ENCODE measurements at regions not wholly inside any gene's neighbourhood (a gene's known extent, or its start where the extent isn't known, plus 50 kb on each side); places are given as distances from the start of the nearest gene placed in this dataset.
"Not testable (repeated sequence)": the region's sequence is repeated elsewhere in the genome, so short reads cannot be mapped to it uniquely, and the experiment has no call there.

- Mint-ChIP-seq H3K4me3 (no peak overlapping the region), H3K4me1 (ENCODE audit: low read depth) (no peaks in the 10 kb centered on the region), H3K36me3 (ENCODE audit: low read depth) (no peaks in the 10 kb centered on the region), H3K27ac (no peak overlapping the region), H3K27me3 (peaks cover 14% of the 10 kb centered on the region), H3K9me3 (peaks cover 6% of the 10 kb centered on the region)
Measured at GRCh38 chr5:36459176-36460135, 146.9 kb upstream of the SLC1A3 start.

- Mint-ChIP-seq H3K27me3 (peaks cover 11% of the 10 kb centered on the region), H3K4me3 (no peak overlapping the region), H3K9me3 (peaks cover 6% of the 10 kb centered on the region), H3K36me3 (ENCODE audit: low read depth) (no peaks in the 10 kb centered on the region), H3K27ac (no peak overlapping the region), H3K4me1 (ENCODE audit: low read depth) (no peaks in the 10 kb centered on the region)
Measured at GRCh38 chr5:36462295-36463021, 143.9 kb upstream of the SLC1A3 start.

DNA sequence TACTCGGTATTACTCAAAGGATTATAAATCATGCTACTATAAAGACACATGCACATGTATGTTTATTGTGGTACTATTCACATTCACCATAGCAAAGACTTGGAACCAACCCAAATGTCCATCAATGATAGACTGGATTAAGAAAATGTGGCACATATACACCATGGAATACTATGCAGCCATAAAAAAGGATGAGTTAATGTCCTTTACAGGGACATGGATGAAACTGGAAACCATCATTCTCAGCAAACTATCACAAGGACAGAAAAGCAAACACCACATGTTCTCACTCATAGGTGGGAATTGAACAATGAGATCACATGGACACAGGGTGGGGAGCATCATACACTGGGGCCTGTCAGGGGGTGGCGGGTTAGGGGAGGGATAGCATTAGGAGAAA, 130.5 kb upstream of the SLC1A3 start:
- H3K9me3 Mint-ChIP-seq; H3K27me3 Mint-ChIP-seq; H3K4me3 Mint-ChIP-seq; H3K27ac Mint-ChIP-seq; H3K4me1 Mint-ChIP-seq (ENCODE audit: low read depth); H3K36me3 Mint-ChIP-seq (ENCODE audit: low read depth): not testable (repeated sequence)

GRCh38 chr5:36478646-36479317, 127.6 kb upstream of the SLC1A3 start:
- Mint-ChIP-seq H3K4me1 (ENCODE audit: low read depth) (no peaks in the 10 kb centered on the region), H3K27ac (no peak overlapping the region)

GRCh38 chr5:36481454-36482120, 124.8 kb upstream of the SLC1A3 start:
- Mint-ChIP-seq H3K27ac (no peak overlapping the region), H3K4me1 (ENCODE audit: low read depth) (no peaks in the 10 kb centered on the region), H3K27me3 (no peaks in the 10 kb centered on the region), H3K9me3 (no peaks in the 10 kb centered on the region), H3K36me3 (ENCODE audit: low read depth) (no peaks in the 10 kb centered on the region), H3K4me3 (no peak overlapping the region)

More at GRCh38 chr5:36478646-36479317, 127.6 kb upstream of the SLC1A3 start:
- Mint-ChIP-seq H3K9me3 (no peaks in the 10 kb centered on the region), H3K4me3 (no peak overlapping the region), H3K36me3 (ENCODE audit: low read depth) (no peaks in the 10 kb centered on the region), H3K27me3 (no peaks in the 10 kb centered on the region)

DNA sequence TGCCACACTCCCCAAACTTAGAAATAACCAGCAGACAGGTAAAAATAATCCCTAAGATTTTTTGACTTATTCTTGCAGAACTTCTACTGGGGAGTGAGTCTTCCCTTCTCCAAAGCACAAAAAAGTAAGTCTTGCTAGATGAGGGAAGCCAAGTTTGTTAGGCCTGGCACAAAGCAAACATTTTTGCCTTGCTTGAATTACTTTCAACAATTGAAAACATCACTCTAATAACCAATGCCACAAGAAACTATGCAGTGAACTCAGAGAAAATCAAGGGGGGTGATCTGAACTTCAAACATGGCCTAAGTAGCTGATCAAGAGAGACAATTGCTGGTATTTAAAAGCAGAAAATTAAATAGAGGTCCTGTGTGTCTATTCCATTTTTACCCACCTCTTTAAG, 123.6 kb upstream of the SLC1A3 start:
- Mint-ChIP-seq H3K4me3 (no peak overlapping the region), H3K27me3 (no peaks in the 10 kb centered on the region), H3K9me3 (no peaks in the 10 kb centered on the region), H3K4me1 (ENCODE audit: low read depth) (no peaks in the 10 kb centered on the region), H3K27ac (no peak overlapping the region), H3K36me3 (ENCODE audit: low read depth) (no peaks in the 10 kb centered on the region)

DNA sequence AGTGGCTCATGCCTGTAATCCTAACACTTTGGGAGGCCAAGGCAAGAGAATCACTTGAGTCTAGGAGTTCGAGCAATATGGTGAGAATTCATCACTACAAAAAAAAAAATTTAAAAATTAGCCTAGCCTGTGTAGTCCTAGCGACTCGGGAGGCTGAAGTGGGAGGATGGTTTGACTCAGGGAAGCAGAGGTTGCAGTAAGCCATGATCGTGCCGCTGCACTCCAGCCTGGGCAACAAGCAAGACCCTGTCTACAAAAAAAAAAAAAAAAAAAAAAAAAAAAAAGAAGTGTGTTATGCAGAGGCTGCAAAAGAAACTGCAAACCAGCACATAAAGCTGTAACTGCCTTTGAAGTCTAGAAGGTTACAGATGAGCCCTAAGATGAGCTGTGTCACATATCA, 116.9 kb upstream of the SLC1A3 start:
- no peak overlapping the region for H3K4me3 Mint-ChIP-seq
- no peaks in the 10 kb centered on the region for H3K36me3 Mint-ChIP-seq (ENCODE audit: low read depth)
- no peaks in the 10 kb centered on the region for H3K9me3 Mint-ChIP-seq
- peaks cover 3% of the 10 kb centered on the region for H3K27me3 Mint-ChIP-seq
- no peak overlapping the region for H3K27ac Mint-ChIP-seq
- H3K4me1 Mint-ChIP-seq (ENCODE audit: low read depth) = no peaks in the 10 kb centered on the region

DNA sequence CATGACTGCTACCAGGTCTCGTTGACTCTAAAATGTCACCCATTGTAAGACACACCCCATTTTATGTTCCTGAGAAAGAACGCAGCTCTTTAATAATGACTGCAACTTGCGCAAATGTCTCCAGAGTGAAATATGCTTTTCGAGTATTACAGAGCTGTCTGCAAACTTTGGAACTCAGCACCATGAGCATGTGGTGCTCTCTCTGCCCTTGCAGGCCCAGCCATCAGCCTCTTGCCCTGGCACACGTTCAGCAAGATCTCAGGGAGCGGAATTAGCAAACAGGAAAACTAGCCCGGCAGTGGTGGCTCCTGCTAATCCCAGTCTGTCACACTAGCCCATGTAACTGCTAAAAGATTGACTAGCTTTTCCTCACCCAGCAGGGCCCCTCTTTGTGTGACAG, 114.5 kb upstream of the SLC1A3 start:
- H3K9me3 Mint-ChIP-seq = no peaks in the 10 kb centered on the region
- H3K27ac Mint-ChIP-seq = no peak overlapping the region
- H3K36me3 Mint-ChIP-seq (ENCODE audit: low read depth) = no peaks in the 10 kb centered on the region
- H3K27me3 Mint-ChIP-seq = peaks cover 3% of the 10 kb centered on the region
- no peaks in the 10 kb centered on the region for H3K4me1 Mint-ChIP-seq (ENCODE audit: low read depth)
- no peak overlapping the region for H3K4me3 Mint-ChIP-seq

- H3K9me3 Mint-ChIP-seq = no peaks in the 10 kb centered on the region
- no peak overlapping the region for H3K4me3 Mint-ChIP-seq
- no peaks in the 10 kb centered on the region for H3K4me1 Mint-ChIP-seq (ENCODE audit: low read depth)
- no peaks in the 10 kb centered on the region for H3K36me3 Mint-ChIP-seq (ENCODE audit: low read depth)
- peaks cover 3% of the 10 kb centered on the region for H3K27me3 Mint-ChIP-seq
- H3K27ac Mint-ChIP-seq = no peak overlapping the region
Measured at GRCh38 chr5:36492984-36493654, 113.3 kb upstream of the SLC1A3 start.

DNA sequence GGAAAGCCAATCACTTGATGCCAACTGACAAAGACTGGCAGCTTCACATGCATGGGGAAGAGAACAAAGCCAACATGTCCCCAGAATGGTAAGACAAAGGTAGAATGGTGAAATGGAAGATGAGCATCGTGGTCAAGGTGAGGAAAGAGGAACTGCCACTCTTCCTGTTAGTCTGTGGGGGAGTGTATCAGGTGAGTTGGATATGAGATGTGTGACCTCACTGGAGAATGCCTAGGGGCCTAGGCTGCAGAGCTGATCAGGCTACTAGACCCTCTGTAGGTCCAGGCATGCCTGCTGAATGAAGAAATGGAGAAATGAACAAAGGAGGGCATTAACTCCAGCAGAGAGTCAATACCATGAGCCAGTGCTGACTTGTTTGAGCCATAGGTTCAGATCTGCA, 112.4 kb upstream of the SLC1A3 start:
- Mint-ChIP-seq H3K36me3 (ENCODE audit: low read depth) (no peaks in the 10 kb centered on the region), H3K27ac (no peak overlapping the region), H3K4me1 (ENCODE audit: low read depth) (no peaks in the 10 kb centered on the region), H3K4me3 (no peak overlapping the region), H3K27me3 (peaks cover 3% of the 10 kb centered on the region), H3K9me3 (no peaks in the 10 kb centered on the region)

DNA sequence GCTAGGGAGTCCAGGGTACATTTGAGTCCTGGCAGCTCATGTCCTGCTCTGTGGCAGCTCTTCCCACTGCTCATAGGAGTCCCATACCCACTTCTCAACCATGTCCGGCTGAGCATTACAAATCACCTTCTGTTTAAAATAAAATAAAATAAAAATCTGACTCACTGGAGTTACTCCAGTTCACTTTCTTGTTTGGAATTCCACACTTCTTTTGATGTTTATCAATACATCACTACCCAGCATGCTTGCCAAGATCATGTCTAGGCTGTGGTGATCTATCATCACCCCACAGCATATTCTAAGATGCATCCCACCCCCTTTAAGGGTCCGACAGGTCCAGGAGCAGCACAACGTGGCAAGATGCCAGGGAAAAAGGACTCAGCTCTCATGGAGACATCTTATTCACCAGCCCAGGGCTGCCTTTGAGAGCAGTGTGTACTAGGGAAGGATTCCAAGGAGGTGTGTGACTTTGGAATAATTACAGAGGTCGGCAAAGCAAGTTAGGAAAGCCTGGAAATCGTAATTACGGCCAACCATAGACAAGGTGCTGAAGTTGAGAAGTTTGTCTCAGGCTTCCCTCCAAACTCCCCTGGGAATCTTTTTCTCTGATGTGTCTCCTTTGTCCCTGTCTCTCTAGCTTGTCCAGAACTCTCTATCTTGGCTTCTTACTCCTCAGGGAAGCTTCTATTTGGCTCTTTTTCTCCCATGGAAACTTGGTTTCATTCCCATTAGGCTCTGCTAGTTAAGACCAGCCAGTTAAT, 111.4 kb upstream of the SLC1A3 start:
- Mint-ChIP-seq H3K4me3 (no peak overlapping the region), H3K36me3 (ENCODE audit: low read depth) (no peaks in the 10 kb centered on the region), H3K27me3 (peaks cover 3% of the 10 kb centered on the region), H3K27ac (no peak overlapping the region), H3K9me3 (no peaks in the 10 kb centered on the region), H3K4me1 (ENCODE audit: low read depth) (no peaks in the 10 kb centered on the region)

- no peak overlapping the region for H3K27ac Mint-ChIP-seq
- H3K4me3 Mint-ChIP-seq = no peak overlapping the region
- no peaks in the 10 kb centered on the region for H3K4me1 Mint-ChIP-seq (ENCODE audit: low read depth)
- H3K9me3 Mint-ChIP-seq = no peaks in the 10 kb centered on the region
- H3K36me3 Mint-ChIP-seq (ENCODE audit: low read depth) = no peaks in the 10 kb centered on the region
- peaks cover 3% of the 10 kb centered on the region for H3K27me3 Mint-ChIP-seq
Measured at GRCh38 chr5:36495611-36496010, 110.8 kb upstream of the SLC1A3 start.

GRCh38 chr5:36496471-36496870, 109.9 kb upstream of the SLC1A3 start:
- H3K4me3 Mint-ChIP-seq = no peak overlapping the region
- H3K4me1 Mint-ChIP-seq (ENCODE audit: low read depth) = no peaks in the 10 kb centered on the region
- no peaks in the 10 kb centered on the region for H3K36me3 Mint-ChIP-seq (ENCODE audit: low read depth)
- no peak overlapping the region for H3K27ac Mint-ChIP-seq
- peaks cover 3% of the 10 kb centered on the region for H3K27me3 Mint-ChIP-seq
- no peaks in the 10 kb centered on the region for H3K9me3 Mint-ChIP-seq

- no peaks in the 10 kb centered on the region for H3K27me3 Mint-ChIP-seq
Measured at GRCh38 chr5:36502608-36503007, 103.8 kb upstream of the SLC1A3 start.

More at GRCh38 chr5:36502608-36503007, 103.8 kb upstream of the SLC1A3 start:
- Mint-ChIP-seq H3K9me3 (no peaks in the 10 kb centered on the region), H3K27ac (no peak overlapping the region), H3K4me3 (no peak overlapping the region), H3K4me1 (ENCODE audit: low read depth) (no peaks in the 10 kb centered on the region), H3K36me3 (ENCODE audit: low read depth) (no peaks in the 10 kb centered on the region)
